ENCODE measurements at regions not wholly inside any gene's neighbourhood (a gene's known extent, or its start where the extent isn't known, plus 50 kb on each side); places are given as distances from the start of the nearest gene placed in this dataset.
"Not testable (repeated sequence)": the region's sequence is repeated elsewhere in the genome, so short reads cannot be mapped to it uniquely, and the experiment has no call there.

GRCh38 chrX:45517090-45517973 lies 316.7 kb upstream of the DIPK2B start:
- DNase-seq (no peak), ATAC-seq (peak in 1 of 2 donors; percentile 69)
- intact Hi-C loops (cut with DNase I), result no loop called here

GRCh38 chrX:45515262-45516215 lies 314.9 kb upstream of the DIPK2B start:
- ATAC-seq (peak; percentile 87 to 97), DNase-seq (peak; percentile 52)
- intact Hi-C loops (cut with DNase I), result no loop called here

- ATAC-seq (no peak), DNase-seq (no peak)
- intact Hi-C loops (cut with DNase I), result no loop called here
Observed at GRCh38 chrX:45513042-45513441, 312.4 kb upstream of the DIPK2B start.

GRCh38 chrX:45508454-45508853 lies 307.8 kb upstream of the DIPK2B start:
- DNase-seq (peak; percentile 25), ATAC-seq (no peak)
- intact Hi-C loops (cut with DNase I), result no loop called here

- peak in 1 of 2 donors; percentile 20 for ATAC-seq
- no peak for DNase-seq
- intact Hi-C loops (cut with DNase I), result no loop called here
Observed at GRCh38 chrX:45506149-45506730, 305.6 kb upstream of the DIPK2B start.

GRCh38 chrX:45505214-45505613 lies 304.5 kb upstream of the DIPK2B start:
- intact Hi-C loops (cut with DNase I), result no loop called here
- no peak for ATAC-seq
- DNase-seq, result no peak

GRCh38 chrX:45503787-45504362 lies 303.2 kb upstream of the DIPK2B start:
- intact Hi-C loops (cut with DNase I); ATAC-seq: not testable (repeated sequence)
- DNase-seq, result peak; percentile 20

- ATAC-seq (no peak), DNase-seq (no peak)
- intact Hi-C loops (cut with DNase I), result no loop called here
Observed at GRCh38 chrX:45502396-45502795, 301.7 kb upstream of the DIPK2B start.

GRCh38 chrX:45497290-45497689 lies 296.6 kb upstream of the DIPK2B start:
- ATAC-seq, result no peak
- no peak for DNase-seq
- intact Hi-C loops (cut with DNase I), result no loop called here

- intact Hi-C loops (cut with DNase I), result no loop called here
- ATAC-seq, result no peak
- no peak for DNase-seq
Observed at GRCh38 chrX:45485719-45486118, 285.0 kb upstream of the DIPK2B start.

- intact Hi-C loops (cut with DNase I), result no loop called here
- ATAC-seq (peak in 1 of 2 donors; percentile 44), DNase-seq (no peak)
Observed at GRCh38 chrX:45479835-45480422, 279.3 kb upstream of the DIPK2B start.

- ATAC-seq, result peak in 1 of 2 donors; percentile 61
- intact Hi-C loops (cut with DNase I), result no loop called here
Observed at GRCh38 chrX:45479196-45479834, 278.6 kb upstream of the DIPK2B start.

GRCh38 chrX:45472968-45473367 lies 272.3 kb upstream of the DIPK2B start:
- DNase-seq (no peak), ATAC-seq (no peak)
- intact Hi-C loops (cut with DNase I), result no loop called here

More at GRCh38 chrX:45479196-45479834, 278.6 kb upstream of the DIPK2B start:
- no peak for DNase-seq

GRCh38 chrX:45467537-45467936 lies 266.9 kb upstream of the DIPK2B start:
- intact Hi-C loops (cut with DNase I); ATAC-seq; DNase-seq: not testable (repeated sequence)

GRCh38 chrX:45455732-45456131 lies 255.1 kb upstream of the DIPK2B start:
- intact Hi-C loops (cut with DNase I), result not testable (repeated sequence)

GRCh38 chrX:45454290-45454689 lies 253.6 kb upstream of the DIPK2B start:
- no peak for DNase-seq
- no peak for ATAC-seq
- intact Hi-C loops (cut with DNase I), result no loop called here

More at GRCh38 chrX:45455732-45456131, 255.1 kb upstream of the DIPK2B start:
- not testable (repeated sequence) for DNase-seq, ATAC-seq

- DNase-seq, result no peak
- intact Hi-C loops (cut with DNase I), result no loop called here
- ATAC-seq, result no peak
Observed at GRCh38 chrX:45449982-45450381, 249.3 kb upstream of the DIPK2B start.

- no peak for ATAC-seq
- intact Hi-C loops (cut with DNase I), result no loop called here
- no peak for DNase-seq
Observed at GRCh38 chrX:45447995-45448394, 247.3 kb upstream of the DIPK2B start.

Measured in left cardiac atrium (tissue), 4 donors.